H1 (cell line): ENCODE measurements at regions not wholly inside any gene's neighbourhood (a gene's known extent, or its start where the extent isn't known, plus 50 kb on each side); places are given as distances from the start of the nearest gene placed in this dataset.

Experiments
- CTCF ChIA-PET: fragments of 300-600 bp; sonication (Branson Sonifier 250); formaldehyde crosslinking; loops from one replicate; lab custom pipeline; 2021; ENCODE audit not compliant: partially characterized antibody; lab: Charles Lee
- POLR2A ChIA-PET: fragments of 300-600 bp; sonication (Branson Sonifier 250); formaldehyde crosslinking; loops from one replicate; lab custom pipeline; 2021; ENCODE audit warnings: inconsistent platforms; ENCODE audit not compliant: partially characterized antibody; lab: Charles Lee
- DNase-seq, 2 experiments: peaks; one replicate each; pipeline versions ENCODE4 v3.0.0 to v3.0.0-alpha.2; 2010 to 2022; ENCODE audit warnings: low spot score in 2 of 2, low read depth in 1 of 2, mixed read lengths in 1 of 2
- FAIRE-seq: peaks from 2 replicates; lab custom pipeline; 2011; peaks lifted over from hg19 to GRCh38; lab: Jason Lieb, UNC
- H2AFZ ChIP-seq: 2 replicates; pipeline ENCODE4 v1.8.1; 2012; ENCODE audit warnings: low read length, inconsistent platforms
- H2AK5ac ChIP-seq: 2 replicates; pipeline ENCODE4 v1.6.1; 2013; ENCODE audit warnings: low read depth, low read length
- H2BK120ac ChIP-seq: replicated peaks from 2 replicates; pipeline ENCODE3; 2013; ENCODE audit warnings: low read depth, low read length, inconsistent platforms
- H2BK12ac ChIP-seq: 2 replicates; pipeline ENCODE4 v1.6.1; 2013; ENCODE audit warnings: low read depth, low read length
- H2BK15ac ChIP-seq: 2 replicates; pipeline ENCODE4 v1.6.1; 2013; ENCODE audit warnings: low read length
- H2BK20ac ChIP-seq: 2 replicates; pipeline ENCODE4 v1.6.1; 2013; ENCODE audit warnings: low read length
- H2BK5ac ChIP-seq: 2 replicates; pipeline ENCODE4 v1.6.1; 2013; ENCODE audit warnings: low read depth, low read length
- H3K14ac ChIP-seq: 2 replicates; pipeline ENCODE4 v1.6.1; 2013; ENCODE audit warnings: inconsistent platforms; ENCODE audit not compliant: insufficient read length
- H3K18ac ChIP-seq: 2 replicates; pipeline ENCODE4 v1.6.1; 2013; ENCODE audit warnings: low read length; ENCODE audit errors: extremely low read depth
- H3K23ac ChIP-seq: 2 replicates; pipeline ENCODE4 v1.6.1; 2013; ENCODE audit warnings: inconsistent platforms; ENCODE audit not compliant: insufficient read length
- H3K23me2 ChIP-seq: 2 replicates; pipeline ENCODE4 v1.6.1; 2013; ENCODE audit warnings: low read depth, low read length
- H3K27ac ChIP-seq: 2 replicates; pipeline ENCODE4 v1.6.1; 2011; ENCODE audit warnings: low read depth, low read length, inconsistent platforms
- H3K27me3 ChIP-seq, 4 experiments: replicated peaks in 1 of 4; 1 replicate in 1 of 4; 2 replicates in 3 of 4; pipeline versions ENCODE4 v1.6.1 to v1.8.1; 2011 to 2013; ENCODE audit warnings: low read length in 3 of 4, mild to moderate bottlenecking in 3 of 4, inconsistent platforms in 2 of 4, mixed read lengths in 2 of 4, moderate library complexity in 1 of 4; ENCODE audit not compliant: control insufficient read depth in 3 of 4, insufficient read depth in 3 of 4; ENCODE audit errors: extremely low read depth in 1 of 4
- H3K36me3 ChIP-seq, 4 experiments: 2 replicates each; pipeline versions ENCODE4 v1.6.1 to v1.8.1; 2011 to 2013; ENCODE audit warnings: mild to moderate bottlenecking in 4 of 4, low read length in 3 of 4, moderate library complexity in 2 of 4, control low read depth in 1 of 4, inconsistent platforms in 1 of 4; ENCODE audit not compliant: insufficient read depth in 4 of 4, control insufficient read depth in 2 of 4
- H3K4ac ChIP-seq: replicated peaks from 2 replicates; pipeline ENCODE3; 2013; ENCODE audit warnings: low read length, low read depth, mixed read lengths, inconsistent platforms; ENCODE audit not compliant: insufficient read length
- H3K4me1 ChIP-seq, 4 experiments: replicated peaks in 1 of 4; 1 replicate in 1 of 4; 2 replicates in 3 of 4; pipeline versions ENCODE4 v1.6.1 to v1.8.1; 2011 to 2013; ENCODE audit warnings: low read length in 3 of 4, inconsistent platforms in 2 of 4, mixed read lengths in 1 of 4; ENCODE audit not compliant: insufficient read depth in 4 of 4, control insufficient read depth in 3 of 4
- H3K4me2 ChIP-seq, 2 experiments: 2 replicates each; pipeline versions ENCODE4 v1.6.1 to v1.8.1; 2011 to 2013; ENCODE audit warnings: low read depth in 2 of 2, low read length in 2 of 2, control low read depth in 1 of 2, inconsistent platforms in 1 of 2, mild to moderate bottlenecking in 1 of 2; ENCODE audit not compliant: insufficient read depth in 1 of 2
- H3K4me3 ChIP-seq, 4 experiments: fragments of 200-600, 300-600 bp in 1 of 4; sonication (generic), shearing (Covaris generic), sonication (Bioruptor Twin) in 1 of 4; 2 replicates each; pipeline versions ENCODE4 v1.5.1 to v1.8.1; 2011 to 2016; ENCODE audit warnings: low read length in 4 of 4, low read depth in 3 of 4, control low read depth in 2 of 4, inconsistent platforms in 2 of 4, mild to moderate bottlenecking in 2 of 4, mixed read lengths in 1 of 4, moderate library complexity in 1 of 4; ENCODE audit not compliant: insufficient read depth in 2 of 4; ENCODE audit errors: extremely low read depth in 1 of 4
- H3K56ac ChIP-seq: replicated peaks from 2 replicates; pipeline ENCODE3; 2013; ENCODE audit warnings: low read depth, mild to moderate bottlenecking, mixed read lengths, low read length, inconsistent platforms; ENCODE audit not compliant: insufficient read length
- H3K79me1 ChIP-seq: 2 replicates; pipeline ENCODE4 v1.6.1; 2013; ENCODE audit warnings: low read depth, low read length, control low read depth
- H3K79me2 ChIP-seq, 2 experiments: 2 replicates each; pipeline versions ENCODE4 v1.6.1 to v1.8.1; 2012 to 2013; ENCODE audit warnings: low read length in 2 of 2, mild to moderate bottlenecking in 2 of 2, inconsistent platforms in 1 of 2; ENCODE audit not compliant: insufficient read depth in 2 of 2, control insufficient read depth in 1 of 2
- H3K9ac ChIP-seq, 4 experiments: replicated peaks in 1 of 4; 1 replicate in 1 of 4; 2 replicates in 3 of 4; pipeline versions ENCODE4 v1.6.1 to v1.8.1; 2011 to 2013; ENCODE audit warnings: low read depth in 3 of 4, low read length in 3 of 4, control low read depth in 2 of 4, mild to moderate bottlenecking in 2 of 4, moderate library complexity in 2 of 4, inconsistent platforms in 1 of 4; ENCODE audit errors: extremely low read depth in 1 of 4
- H3K9me3 ChIP-seq, 2 experiments: 2 replicates each; pipeline versions ENCODE4 v1.6.1 to v1.8.1; 2012 to 2013; ENCODE audit warnings: mild to moderate bottlenecking in 2 of 2, moderate library complexity in 2 of 2, control low read depth in 1 of 2, inconsistent platforms in 1 of 2, low read depth in 1 of 2, low read length in 1 of 2, mixed read lengths in 1 of 2; ENCODE audit not compliant: insufficient read depth in 2 of 2
- H4K20me1 ChIP-seq, 2 experiments: replicated peaks in 1 of 2; 2 replicates each; pipeline versions ENCODE3 to v1.8.1; 2011 to 2013; ENCODE audit warnings: inconsistent platforms in 2 of 2, low read length in 2 of 2, mild to moderate bottlenecking in 1 of 2; ENCODE audit not compliant: insufficient read depth in 2 of 2, control insufficient read depth in 1 of 2
- H4K5ac ChIP-seq: 2 replicates; pipeline ENCODE4 v1.6.1; 2013; ENCODE audit warnings: low read length, low read depth, mixed read lengths, inconsistent platforms; ENCODE audit not compliant: insufficient read length
- H4K8ac ChIP-seq: 2 replicates; pipeline ENCODE4 v1.8.0; 2013; ENCODE audit warnings: mild to moderate bottlenecking, moderate library complexity, low read length, inconsistent platforms; ENCODE audit not compliant: insufficient read depth; ENCODE audit errors: extremely low read depth
- H4K91ac ChIP-seq: replicated peaks from 2 replicates; pipeline ENCODE3; 2013; ENCODE audit warnings: low read length, mixed read lengths, inconsistent platforms; ENCODE audit not compliant: insufficient read length
- ASH2L ChIP-seq: fragments of 200-600, 300-600 bp; sonication (generic); IDR thresholded peaks from one replicate; pipeline ENCODE4 v1.7.1; 2017; ENCODE audit warnings: low read length
- CREB1 ChIP-seq: IDR thresholded peaks from 2 replicates; pipeline ENCODE4 v1.6.1; 2012; ENCODE audit warnings: inconsistent platforms
- NRF1 ChIP-seq: IDR thresholded peaks from 2 replicates; pipeline ENCODE4 v1.6.1; 2011; ENCODE audit warnings: mild to moderate bottlenecking, low read depth, low read length, improper control_type of control experiment
- PHF8 ChIP-seq: fragments of 200-600 bp; sonication (generic); conservative IDR thresholded peaks from 2 replicates; pipeline ENCODE4 v1.7.1; 2012; ENCODE audit warnings: low read depth, mild to moderate bottlenecking, inconsistent platforms, low read length, moderate library complexity
- POLR2AphosphoS5 ChIP-seq: IDR thresholded peaks from 2 replicates; pipeline ENCODE4 v1.6.1; 2011; ENCODE audit warnings: low read depth, low read length
- RXRA ChIP-seq: IDR thresholded peaks from 2 replicates; pipeline ENCODE4 v1.6.1; 2011; ENCODE audit warnings: low read depth, mild to moderate bottlenecking, low read length, moderate library complexity; ENCODE audit not compliant: insufficient read depth
- SP4 ChIP-seq: IDR thresholded peaks from 2 replicates; pipeline ENCODE4 v1.6.1; 2012; ENCODE audit warnings: low read length, inconsistent platforms
- TAF7 ChIP-seq: optimal IDR thresholded peaks from 2 replicates; pipeline ENCODE3; 2011; ENCODE audit warnings: low read depth, mild to moderate bottlenecking, inconsistent platforms, low read length, moderate library complexity, borderline replicate concordance
- WGBS, 2 experiments: shearing (Covaris generic) in 1 of 2; methylation state at CpG; one replicate each; pipeline versions ENCODE4 v1.1.6 to v1.1.7; 2013 to 2015; ENCODE audit warnings: low lambda C conversion rate in 2 of 2, mixed read lengths in 2 of 2, inconsistent platforms in 1 of 2, low coverage in 1 of 2, missing lambda C conversion rate in 1 of 2; ENCODE audit not compliant: insufficient replicate concordance in 2 of 2, insufficient coverage in 1 of 2, insufficient read length in 1 of 2; ENCODE audit errors: extremely low coverage in 1 of 2, missing lambda C conversion rate in 1 of 2; 5-methylcytosine and 5-hydroxymethylcytosine counted together

GRCh38 chr21:15164678-15165303 lies 100.0 kb upstream of the NRIP1 start:
- Histone ChIP-seq H3K9me3 (no peaks in the 10 kb centered on the region), H4K20me1 (no peaks in the 10 kb centered on the region), H3K23me2 (no peaks in the 10 kb centered on the region), H3K18ac (no peak overlapping the region), H3K27ac (no peak overlapping the region), H3K27me3 (no peaks in the 10 kb centered on the region), H3K14ac (no peak overlapping the region), H3K23ac (no peak overlapping the region), H3K79me2 (no peaks in the 10 kb centered on the region), H2BK12ac (no peak overlapping the region), H3K4ac (no peak overlapping the region), H4K91ac (no peak overlapping the region), H3K4me1 (no peaks in the 10 kb centered on the region), H2AFZ (no peak overlapping the region), H3K79me1 (no peaks in the 10 kb centered on the region), H3K4me2 (no peak overlapping the region), H3K56ac (no peak overlapping the region), H2BK20ac (no peak overlapping the region), H3K36me3 (no peaks in the 10 kb centered on the region), H2BK120ac (no peak overlapping the region), H2BK5ac (no peak overlapping the region), H2BK15ac (no peak overlapping the region), H4K8ac (no peak overlapping the region), H3K9ac (no peak overlapping the region), H4K5ac (no peak overlapping the region), H2AK5ac (no peak overlapping the region), H3K4me3 (no peak overlapping the region)
- POLR2A ChIA-PET = no interaction called here
- DNase-seq (no peak), FAIRE-seq (no peak)
- CTCF ChIA-PET = interaction anchor here (1.0 kb wide), 1 partner anchor 437 kb away, joined by 3 read pairs; no protein-coding TSS in a partner anchor
- WGBS, 2 experiments = 92% methylated on average over 2 of the region's 2 CpGs; no CpG with 5 or more reads in 1 of the 2 experiments
- TF ChIP-seq POLR2AphosphoS5 (no peak), ASH2L (no peak), NRF1 (no peak), RXRA (no peak), PHF8 (no peak), SP4 (no peak), CREB1 (no peak), TAF7 (no peak)
